ENCODE measurements at regions not wholly inside any gene's neighbourhood (a gene's known extent, or its start where the extent isn't known, plus 50 kb on each side); places are given as distances from the start of the nearest gene placed in this dataset.
A peak's percentile ranks its signal among the peaks of the same experiment; 100 is the strongest.
"Not testable (repeated sequence)": the region's sequence is repeated elsewhere in the genome, so short reads cannot be mapped to it uniquely, and the experiment has no call there.

- Histone ChIP-seq H3K27ac (ENCODE audit: low read depth in 1 of 3, low read length in 2 of 3) (no peak overlapping the region), H3K27me3 (ENCODE audit: control insufficient read depth in 3 of 3, insufficient read depth in 3 of 3, low read length in 3 of 3) (no peaks in the 10 kb centered on the region), H3K4me3 (ENCODE audit: low read depth in 1 of 3, low read length in 3 of 3) (no peak overlapping the region), H3K4me1 (ENCODE audit: control insufficient read depth in 3 of 3, insufficient read depth in 2 of 3, low read depth in 1 of 3, low read length in 2 of 3) (peaks cover 0 to 4% (median 0%) of the 10 kb centered on the region in 3 donors), H3K36me3 (ENCODE audit: control insufficient read depth in 3 of 3, insufficient read depth in 2 of 3, low read depth in 1 of 3, low read length in 3 of 3) (no peaks in the 10 kb centered on the region), H3K9me3 (ENCODE audit: control insufficient read depth in 2 of 2, insufficient read depth in 1 of 2, low read depth in 1 of 2, low read length in 1 of 2) (no peaks in the 10 kb centered on the region)
- FAIRE-seq (no peak), DNase-seq (no peak)
- WGBS, 3 donors = 64 to 74% (median 66%) methylated on average over 10 of the region's 10 CpGs
These were observed 81.8 kb downstream of the GLUL start for GRCh38 chr1:182309631-182310351.

GRCh38 chr1:182308826-182309225 lies 82.8 kb downstream of the GLUL start:
- no peaks in the 10 kb centered on the region for H3K4me1 ChIP-seq (ENCODE audit: control insufficient read depth in 3 of 3, insufficient read depth in 2 of 3, low read depth in 1 of 3, low read length in 2 of 3)
- no peak overlapping the region for H3K27ac ChIP-seq (ENCODE audit: low read depth in 1 of 3, low read length in 2 of 3)
- no peaks in the 10 kb centered on the region for H3K36me3 ChIP-seq (ENCODE audit: control insufficient read depth in 3 of 3, insufficient read depth in 2 of 3, low read depth in 1 of 3, low read length in 3 of 3)
- H3K4me3 ChIP-seq (ENCODE audit: low read depth in 1 of 3, low read length in 3 of 3) = no peak overlapping the region
- no peaks in the 10 kb centered on the region for H3K9me3 ChIP-seq (ENCODE audit: control insufficient read depth in 2 of 2, insufficient read depth in 1 of 2, low read depth in 1 of 2, low read length in 1 of 2)
- DNase-seq (no peak), FAIRE-seq (no peak)
- H3K27me3 ChIP-seq (ENCODE audit: control insufficient read depth in 3 of 3, insufficient read depth in 3 of 3, low read length in 3 of 3) = no peaks in the 10 kb centered on the region

- H3K27ac ChIP-seq (ENCODE audit: low read depth in 1 of 3, low read length in 2 of 3); FAIRE-seq: not testable (repeated sequence)
These were observed 84.1 kb downstream of the GLUL start for GRCh38 chr1:182307486-182307885.

GRCh38 chr1:182305861-182306260 lies 85.7 kb downstream of the GLUL start:
- DNase-seq (no peak), FAIRE-seq (no peak)
- no peaks in the 10 kb centered on the region for H3K4me1 ChIP-seq (ENCODE audit: control insufficient read depth in 3 of 3, insufficient read depth in 2 of 3, low read depth in 1 of 3, low read length in 2 of 3)
- H3K27ac ChIP-seq (ENCODE audit: low read depth in 1 of 3, low read length in 2 of 3) = no peak overlapping the region
- no peak overlapping the region for H3K4me3 ChIP-seq (ENCODE audit: low read depth in 1 of 3, low read length in 3 of 3)
- no peaks in the 10 kb centered on the region for H3K27me3 ChIP-seq (ENCODE audit: control insufficient read depth in 3 of 3, insufficient read depth in 3 of 3, low read length in 3 of 3)
- H3K9me3 ChIP-seq (ENCODE audit: control insufficient read depth in 2 of 2, insufficient read depth in 1 of 2, low read depth in 1 of 2, low read length in 1 of 2) = peaks cover 0 to 4% of the 10 kb centered on the region in 2 donors
- H3K36me3 ChIP-seq (ENCODE audit: control insufficient read depth in 3 of 3, insufficient read depth in 2 of 3, low read depth in 1 of 3, low read length in 3 of 3) = no peaks in the 10 kb centered on the region

More at GRCh38 chr1:182307486-182307885, 84.1 kb downstream of the GLUL start:
- not testable (repeated sequence) for H3K9me3 ChIP-seq (ENCODE audit: control insufficient read depth in 2 of 2, insufficient read depth in 1 of 2, low read depth in 1 of 2, low read length in 1 of 2); H3K4me1 ChIP-seq (ENCODE audit: control insufficient read depth in 3 of 3, insufficient read depth in 2 of 3, low read depth in 1 of 3, low read length in 2 of 3); DNase-seq; H3K4me3 ChIP-seq (ENCODE audit: low read depth in 1 of 3, low read length in 3 of 3); H3K27me3 ChIP-seq (ENCODE audit: control insufficient read depth in 3 of 3, insufficient read depth in 3 of 3, low read length in 3 of 3); H3K36me3 ChIP-seq (ENCODE audit: control insufficient read depth in 3 of 3, insufficient read depth in 2 of 3, low read depth in 1 of 3, low read length in 3 of 3)
- 94 to 98% (median 97%) methylated on average over 8 of the region's 8 CpGs for WGBS, 3 donors

GRCh38 chr1:182304627-182305026 lies 87.0 kb downstream of the GLUL start:
- no peaks in the 10 kb centered on the region for H3K27me3 ChIP-seq (ENCODE audit: control insufficient read depth in 3 of 3, insufficient read depth in 3 of 3, low read length in 3 of 3)
- H3K9me3 ChIP-seq (ENCODE audit: control insufficient read depth in 2 of 2, insufficient read depth in 1 of 2, low read depth in 1 of 2, low read length in 1 of 2) = peaks cover 0 to 4% of the 10 kb centered on the region in 2 donors
- DNase-seq (no peak), FAIRE-seq (no peak)
- H3K4me1 ChIP-seq (ENCODE audit: control insufficient read depth in 3 of 3, insufficient read depth in 2 of 3, low read depth in 1 of 3, low read length in 2 of 3) = peaks cover 0 to 5% (median 0%) of the 10 kb centered on the region in 3 donors
- no peak overlapping the region for H3K4me3 ChIP-seq (ENCODE audit: low read depth in 1 of 3, low read length in 3 of 3)
- H3K27ac ChIP-seq (ENCODE audit: low read depth in 1 of 3, low read length in 2 of 3) = no peak overlapping the region
- no peaks in the 10 kb centered on the region for H3K36me3 ChIP-seq (ENCODE audit: control insufficient read depth in 3 of 3, insufficient read depth in 2 of 3, low read depth in 1 of 3, low read length in 3 of 3)

GRCh38 chr1:182304218-182304617 lies 87.4 kb downstream of the GLUL start:
- no peak for FAIRE-seq
- peaks cover 0 to 5% (median 0%) of the 10 kb centered on the region in 3 donors for H3K4me1 ChIP-seq (ENCODE audit: control insufficient read depth in 3 of 3, insufficient read depth in 2 of 3, low read depth in 1 of 3, low read length in 2 of 3)
- H3K27ac ChIP-seq (ENCODE audit: low read depth in 1 of 3, low read length in 2 of 3) = no peak overlapping the region
- WGBS, 3 donors = 52 to 93% (median 78%) methylated on average over 2 to 3 of the region's 3 CpGs
- H3K36me3 ChIP-seq (ENCODE audit: control insufficient read depth in 3 of 3, insufficient read depth in 2 of 3, low read depth in 1 of 3, low read length in 3 of 3) = no peaks in the 10 kb centered on the region
- peaks cover 0 to 4% of the 10 kb centered on the region in 2 donors for H3K9me3 ChIP-seq (ENCODE audit: control insufficient read depth in 2 of 2, insufficient read depth in 1 of 2, low read depth in 1 of 2, low read length in 1 of 2)
- no peak overlapping the region for H3K4me3 ChIP-seq (ENCODE audit: low read depth in 1 of 3, low read length in 3 of 3)
- no peaks in the 10 kb centered on the region for H3K27me3 ChIP-seq (ENCODE audit: control insufficient read depth in 3 of 3, insufficient read depth in 3 of 3, low read length in 3 of 3)
- no peak for DNase-seq

GRCh38 chr1:182303778-182304177 lies 87.8 kb downstream of the GLUL start:
- H3K27me3 ChIP-seq (ENCODE audit: control insufficient read depth in 3 of 3, insufficient read depth in 3 of 3, low read length in 3 of 3) = no peaks in the 10 kb centered on the region
- no peak overlapping the region for H3K4me3 ChIP-seq (ENCODE audit: low read depth in 1 of 3, low read length in 3 of 3)
- WGBS, 3 donors = 37 to 60% (median 50%) methylated on average over 2 of the region's 2 CpGs
- FAIRE-seq (no peak), DNase-seq (no peak)
- H3K4me1 ChIP-seq (ENCODE audit: control insufficient read depth in 3 of 3, insufficient read depth in 2 of 3, low read depth in 1 of 3, low read length in 2 of 3) = peaks cover 0 to 5% (median 0%) of the 10 kb centered on the region in 3 donors
- no peak overlapping the region for H3K27ac ChIP-seq (ENCODE audit: low read depth in 1 of 3, low read length in 2 of 3)
- peaks cover 0 to 4% of the 10 kb centered on the region in 2 donors for H3K9me3 ChIP-seq (ENCODE audit: control insufficient read depth in 2 of 2, insufficient read depth in 1 of 2, low read depth in 1 of 2, low read length in 1 of 2)
- H3K36me3 ChIP-seq (ENCODE audit: control insufficient read depth in 3 of 3, insufficient read depth in 2 of 3, low read depth in 1 of 3, low read length in 3 of 3) = no peaks in the 10 kb centered on the region

- peaks cover 0 to 5% (median 0%) of the 10 kb centered on the region in 3 donors for H3K4me1 ChIP-seq (ENCODE audit: control insufficient read depth in 3 of 3, insufficient read depth in 2 of 3, low read depth in 1 of 3, low read length in 2 of 3)
- FAIRE-seq (no peak), DNase-seq (peak; percentile 49 to 66)
- H3K27me3 ChIP-seq (ENCODE audit: control insufficient read depth in 3 of 3, insufficient read depth in 3 of 3, low read length in 3 of 3) = no peaks in the 10 kb centered on the region
- peaks cover 0 to 4% of the 10 kb centered on the region in 2 donors for H3K9me3 ChIP-seq (ENCODE audit: control insufficient read depth in 2 of 2, insufficient read depth in 1 of 2, low read depth in 1 of 2, low read length in 1 of 2)
- no peaks in the 10 kb centered on the region for H3K36me3 ChIP-seq (ENCODE audit: control insufficient read depth in 3 of 3, insufficient read depth in 2 of 3, low read depth in 1 of 3, low read length in 3 of 3)
- H3K27ac ChIP-seq (ENCODE audit: low read depth in 1 of 3, low read length in 2 of 3) = peak overlapping the region in 1 of 3 donors; percentile 12
- H3K4me3 ChIP-seq (ENCODE audit: low read depth in 1 of 3, low read length in 3 of 3) = no peak overlapping the region
- 44 to 72% (median 55%) methylated on average over 9 of the region's 9 CpGs for WGBS, 3 donors
These were observed 90.0 kb downstream of the GLUL start for GRCh38 chr1:182301467-182302198.
